ENCODE measurements at regions not wholly inside any gene's neighbourhood (a gene's known extent, or its start where the extent isn't known, plus 50 kb on each side); places are given as distances from the start of the nearest gene placed in this dataset.
"Not testable (repeated sequence)": the region's sequence is repeated elsewhere in the genome, so short reads cannot be mapped to it uniquely, and the experiment has no call there.

GRCh38 chr6:1175877-1176276, 136.0 kb upstream of the FOXQ1 start:
- no peak for DNase-seq
- in situ Hi-C loops (cut with MboI; ENCODE audit: low pct_unique_long_range_greater_than_20kb, low sequenced_read_pairs) = no loop called here

GRCh38 chr6:1170794-1171193, 141.1 kb upstream of the FOXQ1 start:
- peak; percentile 6 for DNase-seq
- in situ Hi-C loops (cut with MboI; ENCODE audit: low pct_unique_long_range_greater_than_20kb, low sequenced_read_pairs) = no loop called here

- in situ Hi-C loops (cut with MboI; ENCODE audit: low pct_unique_long_range_greater_than_20kb, low sequenced_read_pairs) = no loop called here
- no peak for DNase-seq
These were observed 147.3 kb upstream of the FOXQ1 start for GRCh38 chr6:1164600-1164999.

- in situ Hi-C loops (cut with MboI; ENCODE audit: low pct_unique_long_range_greater_than_20kb, low sequenced_read_pairs) = no loop called here
- DNase-seq = no peak
These were observed 148.4 kb upstream of the FOXQ1 start for GRCh38 chr6:1163501-1163900.

- in situ Hi-C loops (cut with MboI; ENCODE audit: low pct_unique_long_range_greater_than_20kb, low sequenced_read_pairs) = no loop called here
- no peak for DNase-seq
These were observed 149.3 kb upstream of the FOXQ1 start for GRCh38 chr6:1162367-1163275.

- DNase-seq; in situ Hi-C loops (cut with MboI; ENCODE audit: low pct_unique_long_range_greater_than_20kb, low sequenced_read_pairs): not testable (repeated sequence)
These were observed 155.5 kb upstream of the FOXQ1 start for GRCh38 chr6:1156411-1156810.

GRCh38 chr6:1153696-1154245, 158.1 kb upstream of the FOXQ1 start:
- in situ Hi-C loops (cut with MboI; ENCODE audit: low pct_unique_long_range_greater_than_20kb, low sequenced_read_pairs) = no loop called here
- no peak for DNase-seq

- in situ Hi-C loops (cut with MboI; ENCODE audit: low pct_unique_long_range_greater_than_20kb, low sequenced_read_pairs) = no loop called here
- DNase-seq = no peak
These were observed 165.4 kb upstream of the FOXQ1 start for GRCh38 chr6:1146500-1146899.

- DNase-seq = no peak
- in situ Hi-C loops (cut with MboI; ENCODE audit: low pct_unique_long_range_greater_than_20kb, low sequenced_read_pairs) = no loop called here
These were observed 166.1 kb upstream of the FOXQ1 start for GRCh38 chr6:1145768-1146218.

- in situ Hi-C loops (cut with MboI; ENCODE audit: low pct_unique_long_range_greater_than_20kb, low sequenced_read_pairs) = no loop called here
- DNase-seq = no peak
These were observed 166.8 kb upstream of the FOXQ1 start for GRCh38 chr6:1144842-1145767.

- DNase-seq = no peak
These were observed 168.2 kb upstream of the FOXQ1 start for GRCh38 chr6:1143655-1144054.

GRCh38 chr6:1139155-1139890, 172.6 kb upstream of the FOXQ1 start:
- in situ Hi-C loops (cut with MboI; ENCODE audit: low pct_unique_long_range_greater_than_20kb, low sequenced_read_pairs) = no loop called here
- DNase-seq = no peak

More at GRCh38 chr6:1143655-1144054, 168.2 kb upstream of the FOXQ1 start:
- in situ Hi-C loops (cut with MboI; ENCODE audit: low pct_unique_long_range_greater_than_20kb, low sequenced_read_pairs) = no loop called here

GRCh38 chr6:1137849-1138248, 174.0 kb upstream of the FOXQ1 start:
- DNase-seq = no peak
- in situ Hi-C loops (cut with MboI; ENCODE audit: low pct_unique_long_range_greater_than_20kb, low sequenced_read_pairs) = no loop called here

GRCh38 chr6:1136827-1137226, 175.1 kb upstream of the FOXQ1 start:
- in situ Hi-C loops (cut with MboI; ENCODE audit: low pct_unique_long_range_greater_than_20kb, low sequenced_read_pairs) = no loop called here

GRCh38 chr6:1136415-1136774, 175.5 kb upstream of the FOXQ1 start:
- in situ Hi-C loops (cut with MboI; ENCODE audit: low pct_unique_long_range_greater_than_20kb, low sequenced_read_pairs) = no loop called here

More at GRCh38 chr6:1136827-1137226, 175.1 kb upstream of the FOXQ1 start:
- no peak for DNase-seq

GRCh38 chr6:1135726-1136414, 176.0 kb upstream of the FOXQ1 start:
- DNase-seq = no peak
- in situ Hi-C loops (cut with MboI; ENCODE audit: low pct_unique_long_range_greater_than_20kb, low sequenced_read_pairs) = no loop called here

More at GRCh38 chr6:1136415-1136774, 175.5 kb upstream of the FOXQ1 start:
- no peak for DNase-seq

GRCh38 chr6:1131285-1132079, 180.4 kb upstream of the FOXQ1 start:
- in situ Hi-C loops (cut with MboI; ENCODE audit: low pct_unique_long_range_greater_than_20kb, low sequenced_read_pairs) = no loop called here
- no peak for DNase-seq

GRCh38 chr6:1130709-1131108, 181.2 kb upstream of the FOXQ1 start:
- no peak for DNase-seq
- in situ Hi-C loops (cut with MboI; ENCODE audit: low pct_unique_long_range_greater_than_20kb, low sequenced_read_pairs) = no loop called here

Measured in KBM-7 (cell line).